GM13977 (cell line): ENCODE measurements at regions not wholly inside any gene's neighbourhood (a gene's known extent, or its start where the extent isn't known, plus 50 kb on each side); places are given as distances from the start of the nearest gene placed in this dataset.

ENCODE experiments used
- DNase-seq: peaks from one replicate; pipeline ENCODE4 v3.0.0; 2012; ENCODE audit warnings: low spot score
- CTCF ChIP-seq: IDR thresholded peaks from 2 replicates; pipeline ENCODE4 v1.5.1; 2012; ENCODE audit warnings: mild to moderate bottlenecking, control low read depth; ENCODE audit not compliant: insufficient read depth; ENCODE audit errors: extremely low read depth, missing control alignments
- in situ Hi-C: fragments of 300-500 bp; cut with MboI; formaldehyde crosslinking; loops from one replicate; pipeline ENCODE4 v1.12.0; 2022; ENCODE audit warnings: low sequenced_read_pairs, low pct_unique_long_range_greater_than_20kb, mixed read lengths, inconsistent platforms; ENCODE audit not compliant: unreplicated experiment

GRCh38 chr4:176979416-176979815 is 186.7 kb upstream of the VEGFC start:
- in situ Hi-C loops = no loop called here
- no peak for DNase-seq
- no peak for TF ChIP-seq CTCF

DNA sequence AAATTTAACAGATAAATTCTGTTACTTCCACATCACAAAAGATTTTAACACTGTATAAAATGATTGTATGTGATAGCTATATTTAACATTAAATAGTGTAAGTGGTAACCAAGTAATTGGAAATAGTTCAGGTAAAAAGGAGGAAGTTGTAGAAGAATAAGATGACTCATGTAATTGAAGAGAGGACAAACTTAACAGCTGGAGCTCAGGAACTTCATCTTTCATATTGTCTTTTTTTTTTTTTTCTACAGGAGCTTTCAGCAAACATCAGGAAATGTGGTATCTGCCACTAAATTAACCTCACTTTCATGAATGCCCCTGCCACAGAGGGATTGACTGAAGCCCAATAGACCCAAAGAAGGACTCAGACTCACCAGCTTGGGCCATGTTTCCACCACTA is 188.4 kb upstream of the VEGFC start:
- no peak for TF ChIP-seq CTCF
- DNase-seq = no peak
- in situ Hi-C loops = no loop called here

DNA sequence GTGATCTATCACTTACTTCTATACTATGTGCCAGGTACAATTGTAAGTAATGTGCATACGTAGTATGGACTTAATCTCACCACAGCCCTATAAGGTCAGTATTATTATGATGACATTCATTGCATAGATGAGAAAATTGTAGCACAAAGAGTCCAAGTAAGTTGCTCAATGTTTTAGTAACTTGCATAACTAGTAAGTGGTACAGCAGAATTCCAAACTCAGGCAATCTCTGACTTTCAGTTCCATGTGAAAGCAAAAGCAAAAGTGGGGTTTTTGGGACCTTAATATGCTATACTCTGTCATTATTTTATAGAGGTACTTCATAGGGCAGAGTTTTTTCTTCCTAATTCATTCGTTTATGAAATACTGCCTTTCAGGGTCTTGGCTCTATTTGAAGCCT is 188.8 kb upstream of the VEGFC start:
- in situ Hi-C loops = no loop called here
- no peak for DNase-seq
- TF ChIP-seq CTCF = no peak

DNA sequence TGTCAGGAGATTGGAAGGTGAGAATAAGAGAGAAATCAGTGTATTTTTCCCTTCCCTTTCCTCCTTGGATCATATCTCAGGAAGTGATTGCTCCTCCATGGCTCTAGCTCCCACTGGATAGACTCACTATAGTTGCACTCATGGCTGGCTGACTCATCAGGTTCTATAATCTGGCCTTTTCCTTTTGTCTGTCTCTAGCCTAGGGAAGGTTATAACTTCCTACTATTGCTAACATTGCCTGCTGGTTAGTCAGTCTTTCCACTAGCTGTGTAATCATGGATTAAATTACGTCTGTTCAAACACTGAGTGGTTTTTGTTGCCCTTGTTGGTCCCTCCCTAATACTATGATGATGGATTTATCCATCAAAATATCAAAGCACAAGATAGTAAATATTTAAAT is 195.5 kb upstream of the VEGFC start:
- no peak for DNase-seq
- TF ChIP-seq CTCF = no peak
- in situ Hi-C loops = no loop called here

DNA sequence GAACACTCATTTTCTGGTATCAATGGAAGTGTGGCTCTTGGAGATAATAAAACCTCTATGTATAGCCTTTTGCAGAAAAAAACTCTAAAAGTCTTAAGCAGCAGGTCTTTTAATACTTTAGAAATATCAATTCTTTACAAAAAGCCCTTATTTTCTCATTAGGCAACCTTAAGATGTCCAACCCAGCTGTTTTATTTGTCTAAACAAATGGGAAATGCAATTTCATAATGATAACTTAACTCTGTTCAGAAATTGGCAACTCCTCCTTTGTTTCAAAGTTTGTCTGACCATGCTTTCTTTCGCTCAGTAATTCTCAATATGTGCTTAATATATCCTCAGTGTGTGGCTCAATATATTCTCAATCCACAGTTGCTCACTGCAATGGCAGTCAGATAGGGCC is 196.5 kb upstream of the VEGFC start:
- no peak for DNase-seq
- in situ Hi-C loops = no loop called here
- TF ChIP-seq CTCF = no peak

DNA sequence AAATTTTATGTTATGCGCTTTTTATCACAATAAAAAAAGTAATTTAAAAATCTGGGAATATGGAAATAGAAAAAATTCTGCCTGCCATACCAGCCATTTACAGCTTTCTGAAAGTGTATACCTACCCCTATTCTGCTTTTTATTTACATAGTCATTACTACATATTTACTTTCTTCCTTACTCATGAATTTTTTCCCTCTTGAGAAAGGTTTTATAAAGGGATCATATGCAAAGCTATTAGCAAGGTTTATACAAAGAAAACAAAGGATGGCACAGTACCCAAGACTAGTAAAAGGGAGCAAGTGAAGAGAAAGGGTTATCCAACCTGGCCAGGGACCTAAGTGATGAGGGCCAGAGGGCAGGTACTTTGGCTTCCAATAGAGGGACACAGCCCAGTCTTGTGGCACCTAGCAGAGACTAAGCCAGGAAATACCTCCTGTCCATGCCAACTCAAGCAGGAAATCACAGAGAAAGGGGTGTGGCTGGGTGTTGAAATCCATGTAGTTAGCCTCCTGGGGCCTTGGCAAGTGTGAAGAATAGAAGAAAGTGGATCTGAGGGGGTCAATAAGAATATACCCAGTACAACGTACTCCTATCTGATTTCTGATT is 207.3 kb upstream of the VEGFC start:
- in situ Hi-C loops = no loop called here
- TF ChIP-seq CTCF = no peak
- no peak for DNase-seq
